H1 (cell line): ENCODE measurements at regions not wholly inside any gene's neighbourhood (a gene's known extent, or its start where the extent isn't known, plus 50 kb on each side); places are given as distances from the start of the nearest gene placed in this dataset.

Experiments
- CTCF ChIA-PET: fragments of 300-600 bp; sonication (Branson Sonifier 250); formaldehyde crosslinking; loops from one replicate; lab custom pipeline; 2021; ENCODE audit not compliant: partially characterized antibody; lab: Charles Lee
- POLR2A ChIA-PET: fragments of 300-600 bp; sonication (Branson Sonifier 250); formaldehyde crosslinking; loops from one replicate; lab custom pipeline; 2021; ENCODE audit warnings: inconsistent platforms; ENCODE audit not compliant: partially characterized antibody; lab: Charles Lee
- DNase-seq, 2 experiments: peaks; one replicate each; pipeline versions ENCODE4 v3.0.0 to v3.0.0-alpha.2; 2010 to 2022; ENCODE audit warnings: low spot score in 2 of 2, low read depth in 1 of 2, mixed read lengths in 1 of 2
- FAIRE-seq: peaks from 2 replicates; lab custom pipeline; 2011; peaks lifted over from hg19 to GRCh38; lab: Jason Lieb, UNC
- H2AFZ ChIP-seq: 2 replicates; pipeline ENCODE4 v1.8.1; 2012; ENCODE audit warnings: low read length, inconsistent platforms
- H2AK5ac ChIP-seq: 2 replicates; pipeline ENCODE4 v1.6.1; 2013; ENCODE audit warnings: low read depth, low read length
- H2BK120ac ChIP-seq: replicated peaks from 2 replicates; pipeline ENCODE3; 2013; ENCODE audit warnings: low read depth, low read length, inconsistent platforms
- H2BK12ac ChIP-seq: 2 replicates; pipeline ENCODE4 v1.6.1; 2013; ENCODE audit warnings: low read depth, low read length
- H2BK15ac ChIP-seq: 2 replicates; pipeline ENCODE4 v1.6.1; 2013; ENCODE audit warnings: low read length
- H2BK20ac ChIP-seq: 2 replicates; pipeline ENCODE4 v1.6.1; 2013; ENCODE audit warnings: low read length
- H2BK5ac ChIP-seq: 2 replicates; pipeline ENCODE4 v1.6.1; 2013; ENCODE audit warnings: low read depth, low read length
- H3K14ac ChIP-seq: 2 replicates; pipeline ENCODE4 v1.6.1; 2013; ENCODE audit warnings: inconsistent platforms; ENCODE audit not compliant: insufficient read length
- H3K18ac ChIP-seq: 2 replicates; pipeline ENCODE4 v1.6.1; 2013; ENCODE audit warnings: low read length; ENCODE audit errors: extremely low read depth
- H3K23ac ChIP-seq: 2 replicates; pipeline ENCODE4 v1.6.1; 2013; ENCODE audit warnings: inconsistent platforms; ENCODE audit not compliant: insufficient read length
- H3K23me2 ChIP-seq: 2 replicates; pipeline ENCODE4 v1.6.1; 2013; ENCODE audit warnings: low read depth, low read length
- H3K27ac ChIP-seq: 2 replicates; pipeline ENCODE4 v1.6.1; 2011; ENCODE audit warnings: low read depth, low read length, inconsistent platforms
- H3K27me3 ChIP-seq, 4 experiments: replicated peaks in 1 of 4; 1 replicate in 1 of 4; 2 replicates in 3 of 4; pipeline versions ENCODE4 v1.6.1 to v1.8.1; 2011 to 2013; ENCODE audit warnings: low read length in 3 of 4, mild to moderate bottlenecking in 3 of 4, inconsistent platforms in 2 of 4, mixed read lengths in 2 of 4, moderate library complexity in 1 of 4; ENCODE audit not compliant: control insufficient read depth in 3 of 4, insufficient read depth in 3 of 4; ENCODE audit errors: extremely low read depth in 1 of 4
- H3K36me3 ChIP-seq, 4 experiments: 2 replicates each; pipeline versions ENCODE4 v1.6.1 to v1.8.1; 2011 to 2013; ENCODE audit warnings: mild to moderate bottlenecking in 4 of 4, low read length in 3 of 4, moderate library complexity in 2 of 4, control low read depth in 1 of 4, inconsistent platforms in 1 of 4; ENCODE audit not compliant: insufficient read depth in 4 of 4, control insufficient read depth in 2 of 4
- H3K4ac ChIP-seq: replicated peaks from 2 replicates; pipeline ENCODE3; 2013; ENCODE audit warnings: low read length, low read depth, mixed read lengths, inconsistent platforms; ENCODE audit not compliant: insufficient read length
- H3K4me1 ChIP-seq, 4 experiments: replicated peaks in 1 of 4; 1 replicate in 1 of 4; 2 replicates in 3 of 4; pipeline versions ENCODE4 v1.6.1 to v1.8.1; 2011 to 2013; ENCODE audit warnings: low read length in 3 of 4, inconsistent platforms in 2 of 4, mixed read lengths in 1 of 4; ENCODE audit not compliant: insufficient read depth in 4 of 4, control insufficient read depth in 3 of 4
- H3K4me2 ChIP-seq, 2 experiments: 2 replicates each; pipeline versions ENCODE4 v1.6.1 to v1.8.1; 2011 to 2013; ENCODE audit warnings: low read depth in 2 of 2, low read length in 2 of 2, control low read depth in 1 of 2, inconsistent platforms in 1 of 2, mild to moderate bottlenecking in 1 of 2; ENCODE audit not compliant: insufficient read depth in 1 of 2
- H3K4me3 ChIP-seq, 4 experiments: fragments of 200-600, 300-600 bp in 1 of 4; sonication (generic), shearing (Covaris generic), sonication (Bioruptor Twin) in 1 of 4; 2 replicates each; pipeline versions ENCODE4 v1.5.1 to v1.8.1; 2011 to 2016; ENCODE audit warnings: low read length in 4 of 4, low read depth in 3 of 4, control low read depth in 2 of 4, inconsistent platforms in 2 of 4, mild to moderate bottlenecking in 2 of 4, mixed read lengths in 1 of 4, moderate library complexity in 1 of 4; ENCODE audit not compliant: insufficient read depth in 2 of 4; ENCODE audit errors: extremely low read depth in 1 of 4
- H3K56ac ChIP-seq: replicated peaks from 2 replicates; pipeline ENCODE3; 2013; ENCODE audit warnings: low read depth, mild to moderate bottlenecking, mixed read lengths, low read length, inconsistent platforms; ENCODE audit not compliant: insufficient read length
- H3K79me1 ChIP-seq: 2 replicates; pipeline ENCODE4 v1.6.1; 2013; ENCODE audit warnings: low read depth, low read length, control low read depth
- H3K79me2 ChIP-seq, 2 experiments: 2 replicates each; pipeline versions ENCODE4 v1.6.1 to v1.8.1; 2012 to 2013; ENCODE audit warnings: low read length in 2 of 2, mild to moderate bottlenecking in 2 of 2, inconsistent platforms in 1 of 2; ENCODE audit not compliant: insufficient read depth in 2 of 2, control insufficient read depth in 1 of 2
- H3K9ac ChIP-seq, 4 experiments: replicated peaks in 1 of 4; 1 replicate in 1 of 4; 2 replicates in 3 of 4; pipeline versions ENCODE4 v1.6.1 to v1.8.1; 2011 to 2013; ENCODE audit warnings: low read depth in 3 of 4, low read length in 3 of 4, control low read depth in 2 of 4, mild to moderate bottlenecking in 2 of 4, moderate library complexity in 2 of 4, inconsistent platforms in 1 of 4; ENCODE audit errors: extremely low read depth in 1 of 4
- H3K9me3 ChIP-seq, 2 experiments: 2 replicates each; pipeline versions ENCODE4 v1.6.1 to v1.8.1; 2012 to 2013; ENCODE audit warnings: mild to moderate bottlenecking in 2 of 2, moderate library complexity in 2 of 2, control low read depth in 1 of 2, inconsistent platforms in 1 of 2, low read depth in 1 of 2, low read length in 1 of 2, mixed read lengths in 1 of 2; ENCODE audit not compliant: insufficient read depth in 2 of 2
- H4K20me1 ChIP-seq, 2 experiments: replicated peaks in 1 of 2; 2 replicates each; pipeline versions ENCODE3 to v1.8.1; 2011 to 2013; ENCODE audit warnings: inconsistent platforms in 2 of 2, low read length in 2 of 2, mild to moderate bottlenecking in 1 of 2; ENCODE audit not compliant: insufficient read depth in 2 of 2, control insufficient read depth in 1 of 2
- H4K5ac ChIP-seq: 2 replicates; pipeline ENCODE4 v1.6.1; 2013; ENCODE audit warnings: low read length, low read depth, mixed read lengths, inconsistent platforms; ENCODE audit not compliant: insufficient read length
- H4K8ac ChIP-seq: 2 replicates; pipeline ENCODE4 v1.8.0; 2013; ENCODE audit warnings: mild to moderate bottlenecking, moderate library complexity, low read length, inconsistent platforms; ENCODE audit not compliant: insufficient read depth; ENCODE audit errors: extremely low read depth
- H4K91ac ChIP-seq: replicated peaks from 2 replicates; pipeline ENCODE3; 2013; ENCODE audit warnings: low read length, mixed read lengths, inconsistent platforms; ENCODE audit not compliant: insufficient read length
- ATF3 ChIP-seq: IDR thresholded peaks from 2 replicates; pipeline ENCODE4 v1.6.1; 2011; ENCODE audit warnings: low read depth, mild to moderate bottlenecking, low read length; ENCODE audit not compliant: insufficient read depth
- CBX8 ChIP-seq: fragments of 300-800, 300-1000 bp; sonication (generic); IDR thresholded peaks from 2 replicates; pipeline ENCODE4 v1.7.1; 2016; ENCODE audit warnings: low read depth, low read length, borderline replicate concordance
- KDM1A ChIP-seq: fragments of 200-600, 300-600 bp; sonication (generic); IDR thresholded peaks from 2 replicates; pipeline ENCODE4 v1.7.1; 2016; ENCODE audit warnings: mild to moderate bottlenecking, low read length, borderline replicate concordance
- KDM4A ChIP-seq: IDR thresholded peaks from one replicate; pipeline ENCODE4 v1.7.1; 2012; ENCODE audit warnings: low read depth, mild to moderate bottlenecking, moderate library complexity, low read length, inconsistent platforms; ENCODE audit not compliant: severe bottlenecking
- PHF8 ChIP-seq: fragments of 200-600 bp; sonication (generic); conservative IDR thresholded peaks from 2 replicates; pipeline ENCODE4 v1.7.1; 2012; ENCODE audit warnings: low read depth, mild to moderate bottlenecking, inconsistent platforms, low read length, moderate library complexity
- POLR2A ChIP-seq, 2 experiments: IDR thresholded peaks; 1 replicate in 1 of 2; 2 replicates in 1 of 2; pipeline ENCODE4 v1.6.1; 2011; ENCODE audit warnings: low read depth in 2 of 2, low read length in 2 of 2, mild to moderate bottlenecking in 2 of 2; ENCODE audit errors: control extremely low read depth in 1 of 2
- WGBS, 2 experiments: shearing (Covaris generic) in 1 of 2; methylation state at CpG; one replicate each; pipeline versions ENCODE4 v1.1.6 to v1.1.7; 2013 to 2015; ENCODE audit warnings: low lambda C conversion rate in 2 of 2, mixed read lengths in 2 of 2, inconsistent platforms in 1 of 2, low coverage in 1 of 2, missing lambda C conversion rate in 1 of 2; ENCODE audit not compliant: insufficient replicate concordance in 2 of 2, insufficient coverage in 1 of 2, insufficient read length in 1 of 2; ENCODE audit errors: extremely low coverage in 1 of 2, missing lambda C conversion rate in 1 of 2; 5-methylcytosine and 5-hydroxymethylcytosine counted together

- POLR2A ChIA-PET = no interaction called here
- Histone ChIP-seq H2BK20ac (no peak overlapping the region), H3K36me3 (no peaks in the 10 kb centered on the region), H3K23me2 (peaks cover 10% of the 10 kb centered on the region), H4K91ac (no peak overlapping the region), H3K4me1 (peaks cover 0 to 3% (median 0%) of the 10 kb centered on the region in 4 experiments; a peak in 2 of 7 replicates), H3K9ac (no peak overlapping the region; a peak in 1 of 7 replicates), H3K23ac (no peak overlapping the region), H4K8ac (0 out of 2 replicates have a peak overlapping the region, but pooled peaks have one; percentile 86), H3K27me3 (peaks cover 0 to 8% (median 5%) of the 10 kb centered on the region in 4 experiments; a peak in 5 of 7 replicates), H3K27ac (no peak overlapping the region), H2BK12ac (no peak overlapping the region; the same call in 1 of the 2 replicates), H2AFZ (peak overlapping the region; percentile 90; the same call in 1 of the 2 replicates), H3K56ac (no peak overlapping the region), H3K79me1 (no peaks in the 10 kb centered on the region), H3K14ac (no peak overlapping the region), H2AK5ac (no peak overlapping the region), H3K79me2 (no peaks in the 10 kb centered on the region), H2BK5ac (no peak overlapping the region), H3K9me3 (no peaks in the 10 kb centered on the region), H2BK120ac (no peak overlapping the region), H2BK15ac (no peak overlapping the region), H3K18ac (no peak overlapping the region), H4K5ac (no peak overlapping the region), H4K20me1 (no peaks in the 10 kb centered on the region), H3K4me3 (peak overlapping the region; percentile 29 to 93 (median 56); a peak in 7 of 8 replicates), H3K4ac (no peak overlapping the region), H3K4me2 (peak overlapping the region; percentile 77 to 89)
- FAIRE-seq (no peak), DNase-seq (no peak)
- CTCF ChIA-PET = interaction anchor here (0.6 to 2.1 kb wide), 8 partner anchors 9 to 264 kb away, joined by 3 to 6 read pairs (median 3); no protein-coding TSS in a partner anchor
- 4% methylated on average over 10 of the region's 15 CpGs; no CpG with 5 or more reads in 1 of the 2 experiments for WGBS, 2 experiments
- TF ChIP-seq ATF3 (no peak), PHF8 (0 out of 2 replicates have a peak, but pooled peaks have one; percentile 3), KDM1A (peak; percentile 10; the same call in 1 of the 2 replicates), CBX8 (no peak), KDM4A (no peak), POLR2A (IDR thresholded peaks at IDR 0.05; ENCODE audit: control extremely low read depth in 1 of 2, low read depth in 2 of 2, low read length in 2 of 2) (no peak)
Observed at GRCh38 chr12:77324416-77324762, 259.0 kb upstream of the E2F7 start.
